Globus pallidus (tissue), 1 donor: ENCODE measurements at regions not wholly inside any gene's neighbourhood (a gene's known extent, or its start where the extent isn't known, plus 50 kb on each side); places are given as distances from the start of the nearest gene placed in this dataset.
A peak's percentile ranks its signal among the peaks of the same experiment; 100 is the strongest.
"Not testable (repeated sequence)": the region's sequence is repeated elsewhere in the genome, so short reads cannot be mapped to it uniquely, and the experiment has no call there.

Experiments used
- DNase-seq: peaks from one replicate; pipeline ENCODE4 v3.0.0-alpha.2; 2015; ENCODE audit warnings: low spot score

- DNase-seq, result no peak
These were observed 89.6 kb upstream of the TBC1D5 start for GRCh38 chr3:17832016-17832415.

- DNase-seq, result no peak
These were observed 88.9 kb upstream of the TBC1D5 start for GRCh38 chr3:17831366-17831765.

DNA sequence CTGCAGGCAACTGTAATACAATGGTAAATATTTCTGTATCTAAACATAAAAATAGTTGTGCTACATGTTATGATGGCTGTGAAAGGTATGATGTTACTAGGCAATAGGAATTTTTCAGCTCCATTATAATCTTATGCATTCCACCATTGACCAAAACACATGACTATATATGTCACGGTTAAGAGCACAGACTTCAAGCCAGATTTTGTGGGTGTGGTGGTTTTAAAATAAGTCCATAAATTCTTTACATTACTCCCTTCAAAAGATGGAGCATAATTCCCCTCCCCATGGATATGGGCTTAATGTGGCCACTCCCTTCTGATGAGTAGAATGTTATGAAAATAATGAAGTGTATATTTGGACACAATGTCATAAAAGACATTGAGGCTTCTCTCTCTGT lies 88.4 kb upstream of the TBC1D5 start:
- DNase-seq, result no peak

DNA sequence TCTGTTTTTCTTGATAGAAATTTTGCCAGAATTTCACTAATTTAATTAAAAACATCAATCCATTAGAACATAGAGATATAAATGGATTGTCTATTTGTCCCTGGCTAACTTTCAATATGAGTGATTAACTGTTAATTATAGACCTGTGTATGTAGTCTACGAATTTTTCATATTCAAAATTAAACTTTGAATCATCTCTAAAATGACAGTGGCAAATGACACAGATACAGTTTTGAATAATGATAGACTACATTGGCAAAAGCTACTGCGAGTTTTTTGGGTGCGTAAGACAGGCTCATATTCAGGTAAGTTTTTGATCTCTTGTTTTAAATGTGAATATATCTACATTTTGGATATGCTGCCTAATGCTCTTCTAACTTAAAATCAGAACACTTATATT lies 86.0 kb upstream of the TBC1D5 start:
- DNase-seq, result no peak

- DNase-seq, result no peak
These were observed 82.9 kb upstream of the TBC1D5 start for GRCh38 chr3:17825298-17825697.

DNA sequence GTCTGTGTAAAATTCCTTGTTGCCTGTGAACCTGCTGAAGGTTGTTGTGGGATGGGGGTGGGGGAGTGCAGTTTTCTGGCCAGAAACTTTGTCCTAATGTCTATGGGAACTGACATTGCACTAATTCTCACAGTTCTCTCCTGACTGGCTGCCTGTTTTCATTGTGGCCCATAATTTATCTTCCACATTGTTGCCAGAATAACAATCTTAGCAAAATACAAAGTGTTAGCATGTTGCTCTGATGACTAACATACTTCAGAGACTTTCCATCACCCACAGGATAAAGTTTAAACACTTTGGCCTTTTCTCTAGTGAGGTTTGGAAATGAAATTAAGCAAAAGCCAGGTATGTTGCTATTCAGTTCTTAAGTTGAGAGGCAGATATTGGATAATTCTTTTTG lies 81.4 kb upstream of the TBC1D5 start:
- DNase-seq, result no peak

DNA sequence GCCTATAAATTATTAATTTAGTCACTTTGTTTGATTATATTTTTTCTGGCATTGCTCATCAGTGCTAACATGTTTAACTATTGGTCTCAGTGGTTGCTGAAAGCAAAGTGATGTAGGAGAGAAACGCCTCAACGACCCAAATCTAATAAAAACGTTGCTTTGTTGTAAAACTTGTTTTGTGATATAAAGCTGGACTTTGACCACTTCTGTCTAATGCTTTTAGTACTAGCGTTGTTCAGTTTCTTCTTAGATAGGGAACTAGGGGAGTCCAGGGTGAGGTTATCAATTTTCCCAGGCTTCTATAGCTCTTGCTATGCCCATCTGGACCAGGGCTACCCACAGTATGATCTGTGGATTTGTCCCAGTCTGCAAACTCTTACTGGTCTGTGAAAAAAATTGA lies 80.6 kb upstream of the TBC1D5 start:
- no peak for DNase-seq

DNA sequence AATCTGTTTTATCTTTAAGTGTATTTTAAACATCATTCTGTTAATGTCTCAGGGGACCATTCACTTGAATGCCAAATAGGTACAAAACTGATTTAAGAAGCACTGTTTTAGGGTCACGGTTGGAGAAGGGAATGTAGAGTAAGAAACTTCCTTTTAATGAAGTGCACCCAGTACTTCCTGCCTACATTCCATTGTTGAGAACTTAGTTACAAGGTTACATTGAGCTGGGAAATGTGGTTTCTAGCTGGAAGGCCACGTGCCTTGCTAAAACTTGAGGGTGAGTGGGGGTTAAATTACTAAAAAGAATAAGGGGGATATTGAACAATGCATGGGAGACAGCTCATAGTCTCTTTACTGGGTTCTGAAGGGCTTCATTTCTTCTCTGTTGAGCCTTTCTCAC lies 78.3 kb upstream of the TBC1D5 start:
- DNase-seq, result no peak

DNA sequence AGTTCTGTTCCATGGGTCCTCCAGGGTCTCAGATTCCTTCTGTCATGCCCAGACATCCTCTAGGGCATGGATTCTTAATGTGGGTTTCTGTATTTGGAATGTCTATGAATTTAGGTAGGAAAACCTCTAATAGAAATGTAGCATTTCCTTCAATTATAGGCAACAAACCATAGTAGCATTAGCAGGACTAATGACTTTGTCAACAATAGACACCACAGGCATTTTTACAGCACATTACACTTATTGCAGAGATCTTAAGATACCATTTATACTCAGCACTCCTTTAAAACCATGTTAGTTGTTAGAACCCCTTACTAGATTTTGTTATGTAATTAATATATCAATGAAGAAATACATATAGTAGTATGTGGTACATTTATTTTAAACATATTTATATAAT lies 77.8 kb upstream of the TBC1D5 start:
- DNase-seq, result no peak

- not testable (repeated sequence) for DNase-seq
These were observed 75.5 kb upstream of the TBC1D5 start for GRCh38 chr3:17817973-17818372.

GRCh38 chr3:17817545-17817944 lies 75.1 kb upstream of the TBC1D5 start:
- no peak for DNase-seq

DNA sequence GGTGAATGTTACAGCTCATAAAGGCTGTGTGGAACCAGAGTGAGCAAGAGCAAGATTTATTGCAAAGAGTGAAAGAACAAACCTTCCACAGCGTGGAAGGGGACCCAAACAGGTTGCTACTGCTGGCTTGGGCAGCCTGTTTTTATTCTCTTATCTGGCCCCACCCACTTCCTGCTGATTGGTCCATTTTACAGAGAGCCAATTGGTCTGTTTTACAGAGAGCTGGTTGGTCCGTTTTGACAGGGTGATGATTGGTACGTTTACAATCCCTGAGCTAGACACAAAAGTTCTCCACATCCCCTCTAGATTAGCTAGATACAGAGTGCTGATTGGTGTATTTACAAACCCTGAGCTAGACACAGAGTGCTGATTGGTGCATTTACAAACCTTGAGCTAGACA lies 74.4 kb upstream of the TBC1D5 start:
- DNase-seq, result not testable (repeated sequence)

DNA sequence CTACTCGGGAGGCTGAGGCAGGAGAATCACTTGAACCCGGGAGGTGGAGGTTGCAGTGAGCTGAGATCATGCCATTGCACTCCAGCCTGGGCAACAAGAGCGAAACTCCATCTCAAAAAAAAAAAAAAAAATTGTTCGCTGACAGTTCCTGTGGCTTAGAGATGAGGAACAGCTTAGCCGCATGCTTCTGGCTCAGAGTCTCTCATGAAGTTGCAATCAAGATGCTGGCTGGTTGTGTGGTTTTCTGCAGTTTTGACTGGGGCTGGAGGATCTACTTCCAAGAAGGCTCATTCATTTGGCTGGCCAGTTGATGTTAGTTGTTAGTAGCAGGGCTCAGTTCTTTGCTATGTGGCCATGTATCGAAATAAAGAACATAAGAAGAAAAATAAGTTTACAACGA lies 69.9 kb upstream of the TBC1D5 start:
- not testable (repeated sequence) for DNase-seq

- no peak for DNase-seq
These were observed 69.2 kb upstream of the TBC1D5 start for GRCh38 chr3:17811646-17812045.

DNA sequence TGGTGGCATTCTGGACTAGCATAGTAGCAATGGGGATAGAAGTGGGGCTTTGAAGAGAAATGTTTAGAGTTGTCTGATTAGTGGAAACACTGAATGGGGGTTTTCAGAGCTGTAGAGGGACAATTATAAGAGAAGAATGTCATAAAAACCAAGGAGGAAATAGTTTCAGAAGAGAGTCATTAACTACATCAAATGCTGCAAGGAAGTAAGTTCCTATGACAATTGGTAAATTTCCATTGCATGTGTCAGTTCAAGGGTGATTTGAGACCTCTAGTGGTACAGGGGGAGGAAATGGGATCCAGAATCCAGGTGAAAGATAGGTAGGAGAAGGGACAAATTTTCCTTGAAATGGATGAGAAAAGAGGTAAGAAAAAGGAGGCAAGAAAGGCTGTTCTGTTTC lies 68.3 kb upstream of the TBC1D5 start:
- DNase-seq, result peak; percentile 1

DNA sequence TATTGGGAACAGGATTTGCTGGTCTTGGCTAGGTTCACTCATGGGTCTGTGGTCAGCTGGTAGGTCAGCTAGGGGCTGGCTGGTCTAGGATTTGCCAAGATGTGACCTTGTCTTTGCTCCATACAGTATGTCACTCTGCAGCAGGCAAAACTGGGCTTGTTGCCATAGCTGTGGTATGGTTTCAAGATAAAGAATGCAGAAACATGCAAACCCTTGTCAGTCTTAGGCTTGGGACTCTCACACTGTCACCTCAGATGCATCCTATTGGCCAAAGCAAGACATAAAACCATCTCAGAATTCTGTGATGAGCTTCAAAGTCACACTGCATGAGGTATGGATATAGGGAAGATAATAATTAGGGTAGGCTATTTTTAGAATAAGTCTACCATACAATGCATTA lies 66.6 kb upstream of the TBC1D5 start:
- no peak for DNase-seq

DNA sequence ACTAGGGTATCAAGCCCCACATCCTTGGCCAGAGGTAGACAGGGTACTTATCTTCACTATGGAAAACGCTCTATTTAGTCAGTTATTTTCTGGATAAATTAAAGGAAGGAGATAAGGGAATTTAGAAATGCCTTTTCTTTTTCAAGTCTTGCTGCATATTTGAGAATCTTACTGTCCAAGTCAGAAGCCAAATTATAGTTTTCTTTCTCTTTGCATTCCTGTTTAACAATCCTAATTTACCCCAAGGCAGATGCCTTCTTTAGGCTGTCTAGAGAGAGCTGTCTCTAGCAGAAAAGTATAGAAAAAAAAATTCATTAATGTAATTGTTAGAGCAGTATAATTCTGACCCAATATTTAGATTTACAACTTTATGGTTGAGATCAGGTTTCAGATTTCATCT lies 64.4 kb upstream of the TBC1D5 start:
- DNase-seq, result no peak

- no peak for DNase-seq
These were observed 63.8 kb upstream of the TBC1D5 start for GRCh38 chr3:17806201-17806600.

- DNase-seq, result no peak
These were observed 63.1 kb upstream of the TBC1D5 start for GRCh38 chr3:17805461-17805940.

GRCh38 chr3:17802950-17803349 lies 60.5 kb upstream of the TBC1D5 start:
- no peak for DNase-seq

DNA sequence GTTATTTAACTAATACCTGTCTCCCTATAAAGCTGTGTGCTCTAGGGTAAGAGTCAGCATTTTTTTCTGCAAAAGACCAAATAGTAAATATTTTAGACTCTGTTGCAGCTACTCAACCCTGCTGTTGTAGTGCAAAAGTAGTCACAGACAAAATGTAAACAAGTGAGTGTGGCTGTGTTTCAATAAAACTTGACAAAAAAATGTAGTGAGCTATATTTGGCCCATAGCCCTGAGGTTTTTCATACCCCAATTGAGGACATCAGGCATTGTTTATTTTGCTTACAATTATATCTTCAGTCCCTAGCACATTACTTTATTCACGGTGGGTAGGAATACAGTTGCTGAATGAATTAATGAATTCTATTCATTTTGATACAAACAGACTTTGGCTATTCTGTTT lies 58.7 kb upstream of the TBC1D5 start:
- DNase-seq, result no peak

DNA sequence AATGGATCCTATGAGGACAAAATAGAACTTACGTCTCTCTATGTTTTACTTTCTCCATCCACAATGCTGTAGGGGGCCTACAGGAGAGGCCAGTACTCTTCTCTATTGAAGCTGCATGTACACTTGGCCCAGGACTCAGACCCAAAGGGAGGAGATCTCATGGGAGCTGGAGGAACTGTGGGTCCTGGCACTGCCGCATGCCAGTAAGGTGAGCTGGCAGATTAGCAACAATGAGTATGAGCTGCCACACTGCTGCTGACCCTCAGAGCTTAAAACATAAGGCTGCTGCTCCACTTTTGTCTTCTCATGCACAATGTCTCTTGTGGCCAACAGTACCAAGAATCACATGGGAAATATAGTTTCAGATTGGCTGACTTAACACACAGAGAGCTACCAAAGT lies 57.8 kb upstream of the TBC1D5 start:
- no peak for DNase-seq

GRCh38 chr3:17799312-17799711 lies 56.9 kb upstream of the TBC1D5 start:
- DNase-seq, result peak; percentile 46

DNA sequence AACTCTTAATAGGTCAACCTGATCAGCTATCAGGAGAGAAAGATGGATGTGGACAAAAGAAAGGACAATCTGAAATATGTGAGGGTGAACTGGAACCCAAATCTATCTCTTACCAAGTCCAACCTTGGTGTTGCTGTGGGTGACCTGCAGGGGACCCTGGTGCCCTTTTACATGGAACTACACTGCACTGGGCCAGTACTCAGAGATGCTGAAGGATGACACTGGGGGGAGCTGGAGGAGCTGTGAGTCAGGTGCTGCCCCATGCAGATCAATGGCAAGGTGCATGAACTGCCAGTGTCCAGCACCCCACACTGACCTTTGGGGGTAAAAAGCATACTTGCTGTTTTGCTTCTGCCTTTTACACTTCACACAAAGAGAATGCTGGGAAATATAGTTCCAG lies 55.6 kb upstream of the TBC1D5 start:
- DNase-seq, result no peak

DNA sequence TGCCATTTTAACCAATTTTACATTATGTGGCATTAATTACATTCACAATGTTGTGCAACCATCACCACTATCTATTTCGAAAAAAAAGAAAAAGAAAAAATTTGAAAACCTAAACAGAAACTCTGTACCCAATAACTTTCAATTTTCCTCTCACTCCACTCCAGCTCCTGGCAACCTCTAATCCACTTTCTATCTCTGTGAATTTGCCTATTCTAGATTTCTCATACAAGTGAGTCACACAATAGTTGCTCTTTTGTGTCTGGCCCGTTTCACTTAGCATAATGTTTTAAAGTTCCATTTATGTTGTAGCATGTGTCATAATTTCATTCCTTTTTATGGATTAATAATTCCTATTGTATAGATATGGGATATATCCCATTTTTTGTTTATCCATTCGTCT lies 53.3 kb upstream of the TBC1D5 start:
- DNase-seq, result no peak
